ENCODE measurements at regions not wholly inside any gene's neighbourhood (a gene's known extent, or its start where the extent isn't known, plus 50 kb on each side); places are given as distances from the start of the nearest gene placed in this dataset.

DNA sequence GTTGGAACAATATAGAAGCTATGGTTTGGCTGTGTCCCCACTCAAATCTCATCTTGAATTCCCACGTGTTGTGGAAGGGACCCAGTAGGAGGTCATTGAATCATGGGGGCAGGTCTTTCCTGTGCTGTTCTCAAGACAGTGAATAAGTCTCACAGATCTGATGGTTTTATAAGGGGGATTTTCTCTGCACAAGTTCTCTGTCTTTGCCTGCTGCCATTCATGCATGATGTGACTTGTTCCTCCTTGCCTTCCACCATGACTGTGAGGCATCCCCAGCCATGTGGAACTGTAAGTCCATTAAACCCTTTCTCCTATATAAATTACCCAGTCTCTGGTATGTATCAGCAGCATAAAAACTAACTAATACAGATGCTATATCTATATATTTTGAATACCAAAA, 135.2 kb upstream of the EDNRA start:
- no peak for TF ChIP-seq CTCF (IDR thresholded peaks at IDR 0.05)
- Histone ChIP-seq H3K4me3 (no peak overlapping the region), H3K27me3 (no peaks in the 10 kb centered on the region), H3K9me3 (no peaks in the 10 kb centered on the region), H3K4me1 (no peaks in the 10 kb centered on the region), H3K27ac (no peak overlapping the region), H3K36me3 (no peaks in the 10 kb centered on the region)
- intact Hi-C loops (cut with DNase I) = no loop called here
- no peak for DNase-seq (ENCODE audit: low spot score in 2 of 2)

- H3K36me3 ChIP-seq = no peaks in the 10 kb centered on the region
- H3K9me3 ChIP-seq = no peaks in the 10 kb centered on the region
- H3K4me1 ChIP-seq = no peaks in the 10 kb centered on the region
- H3K27me3 ChIP-seq = no peaks in the 10 kb centered on the region
- DNase-seq (ENCODE audit: low spot score in 2 of 2) = no peak
- no peak for TF ChIP-seq CTCF (IDR thresholded peaks at IDR 0.05)
- H3K4me3 ChIP-seq = no peak overlapping the region
- no peak overlapping the region for H3K27ac ChIP-seq
- intact Hi-C loops (cut with DNase I) = no loop called here
Observed at GRCh38 chr4:147347217-147347616, 133.7 kb upstream of the EDNRA start.

DNA sequence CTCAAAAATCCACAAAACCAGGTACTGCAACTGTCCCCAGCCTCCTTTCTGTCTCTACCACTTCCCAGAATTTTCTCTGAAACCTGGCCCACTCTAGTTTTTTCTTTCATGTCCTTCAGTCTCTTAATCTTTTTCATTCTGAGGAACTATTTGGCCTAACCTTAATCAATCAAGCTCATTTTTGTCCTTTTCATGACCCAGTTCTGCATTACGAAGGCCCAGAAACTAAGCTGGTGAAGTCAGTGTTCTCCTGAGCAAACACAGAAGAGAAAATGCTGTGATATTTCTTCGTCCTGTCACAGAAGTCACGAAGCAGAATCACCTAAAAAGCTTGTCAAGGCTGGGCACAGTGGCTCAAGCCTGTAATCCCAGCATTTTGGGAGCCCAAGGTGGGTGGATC, 131.7 kb upstream of the EDNRA start:
- no peak overlapping the region for H3K4me3 ChIP-seq
- no peak overlapping the region for H3K27ac ChIP-seq
- H3K36me3 ChIP-seq = no peaks in the 10 kb centered on the region
- no peaks in the 10 kb centered on the region for H3K27me3 ChIP-seq
- intact Hi-C loops (cut with DNase I) = no loop called here
- H3K4me1 ChIP-seq = no peaks in the 10 kb centered on the region
- DNase-seq (ENCODE audit: low spot score in 2 of 2) = no peak
- no peak for TF ChIP-seq CTCF (IDR thresholded peaks at IDR 0.05)
- H3K9me3 ChIP-seq = peaks cover 0 to 4% of the 10 kb centered on the region in 2 donors

- no peak overlapping the region for H3K27ac ChIP-seq
- H3K27me3 ChIP-seq = no peaks in the 10 kb centered on the region
- H3K4me1 ChIP-seq = no peaks in the 10 kb centered on the region
- no peak overlapping the region for H3K4me3 ChIP-seq
- H3K9me3 ChIP-seq = peaks cover 0 to 4% of the 10 kb centered on the region in 2 donors
- no peak for DNase-seq (ENCODE audit: low spot score in 2 of 2)
- no peak for TF ChIP-seq CTCF (IDR thresholded peaks at IDR 0.05)
- intact Hi-C loops (cut with DNase I) = no loop called here
- H3K36me3 ChIP-seq = no peaks in the 10 kb centered on the region
Observed at GRCh38 chr4:147351083-147351787, 129.7 kb upstream of the EDNRA start.

- no peak for TF ChIP-seq CTCF (IDR thresholded peaks at IDR 0.05)
- intact Hi-C loops (cut with DNase I) = no loop called here
Observed at GRCh38 chr4:147354237-147354636, 126.7 kb upstream of the EDNRA start.

More at GRCh38 chr4:147354237-147354636, 126.7 kb upstream of the EDNRA start:
- no peaks in the 10 kb centered on the region for H3K4me1 ChIP-seq
- H3K4me3 ChIP-seq = no peak overlapping the region
- H3K27ac ChIP-seq = no peak overlapping the region
- no peaks in the 10 kb centered on the region for H3K27me3 ChIP-seq
- DNase-seq (ENCODE audit: low spot score in 2 of 2) = no peak
- H3K36me3 ChIP-seq = no peaks in the 10 kb centered on the region
- H3K9me3 ChIP-seq = peaks cover 0 to 4% of the 10 kb centered on the region in 2 donors

Measured in ascending aorta (tissue), 2 donors.